Epithelial cell of prostate (primary cell): ENCODE measurements at regions not wholly inside any gene's neighbourhood (a gene's known extent, or its start where the extent isn't known, plus 50 kb on each side); places are given as distances from the start of the nearest gene placed in this dataset.

Experiments used
- DNase-seq: peaks from one replicate; pipeline ENCODE4 v3.0.0-alpha.2; 2011; ENCODE audit warnings: low read depth, low spot score
- H3K27ac ChIP-seq: fragments of 450-650 bp; 2 replicates; pipeline ENCODE4 v1.5.1; 2017; ENCODE audit warnings: mild to moderate bottlenecking

GRCh38 chr4:155565330-155565729, 101.3 kb upstream of the GUCY1A1 start:
- no peak for DNase-seq
- no peak overlapping the region for H3K27ac ChIP-seq

GRCh38 chr4:155564880-155565279, 101.8 kb upstream of the GUCY1A1 start:
- DNase-seq, result no peak
- no peak overlapping the region for H3K27ac ChIP-seq

GRCh38 chr4:155564086-155564485, 102.6 kb upstream of the GUCY1A1 start:
- no peak for DNase-seq

GRCh38 chr4:155559915-155560314, 106.7 kb upstream of the GUCY1A1 start:
- H3K27ac ChIP-seq, result no peak overlapping the region
- no peak for DNase-seq

More at GRCh38 chr4:155564086-155564485, 102.6 kb upstream of the GUCY1A1 start:
- H3K27ac ChIP-seq, result no peak overlapping the region

GRCh38 chr4:155552180-155552579, 114.5 kb upstream of the GUCY1A1 start:
- no peak overlapping the region for H3K27ac ChIP-seq
- no peak for DNase-seq

- DNase-seq, result no peak
- no peak overlapping the region for H3K27ac ChIP-seq
Observed at GRCh38 chr4:155548173-155548572, 118.5 kb upstream of the GUCY1A1 start.

DNA sequence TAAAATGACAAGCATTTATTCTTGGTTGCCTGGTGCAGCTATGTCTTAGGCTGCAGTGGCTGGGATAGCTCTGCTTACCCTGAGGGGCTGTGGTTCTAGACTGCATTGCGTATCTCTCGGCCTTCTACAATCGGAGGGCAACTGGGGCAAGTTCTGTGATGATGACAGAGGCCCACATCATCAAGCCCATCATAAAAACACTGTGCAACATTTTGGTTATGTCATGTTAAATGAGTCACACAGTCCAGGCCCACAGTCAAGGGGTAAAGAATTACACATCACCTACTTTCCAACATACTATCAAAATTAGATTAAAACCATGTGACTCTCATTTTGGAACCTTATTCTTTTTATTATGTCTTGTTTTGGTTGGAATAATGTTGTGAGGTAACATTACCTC, 120.2 kb upstream of the GUCY1A1 start:
- no peak for DNase-seq
- no peak overlapping the region for H3K27ac ChIP-seq

DNA sequence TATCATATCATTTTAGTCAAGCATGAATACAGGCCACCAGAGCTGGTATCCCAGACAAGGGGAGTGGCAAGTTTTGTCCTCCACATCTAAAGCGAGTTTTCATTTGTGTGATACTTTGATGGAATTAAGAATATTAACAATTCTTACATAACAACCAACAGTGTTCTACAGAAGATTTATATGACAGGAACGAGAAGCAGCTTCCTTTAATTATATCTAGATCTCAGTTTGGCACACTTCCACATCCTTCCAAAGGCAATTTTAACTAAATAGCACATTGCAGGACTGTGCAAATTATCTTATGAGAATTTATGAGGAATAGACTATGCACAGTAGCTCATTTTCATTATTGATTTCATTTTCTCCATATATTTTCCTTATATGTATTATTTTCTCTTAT, 121.2 kb upstream of the GUCY1A1 start:
- no peak for DNase-seq
- no peak overlapping the region for H3K27ac ChIP-seq

DNA sequence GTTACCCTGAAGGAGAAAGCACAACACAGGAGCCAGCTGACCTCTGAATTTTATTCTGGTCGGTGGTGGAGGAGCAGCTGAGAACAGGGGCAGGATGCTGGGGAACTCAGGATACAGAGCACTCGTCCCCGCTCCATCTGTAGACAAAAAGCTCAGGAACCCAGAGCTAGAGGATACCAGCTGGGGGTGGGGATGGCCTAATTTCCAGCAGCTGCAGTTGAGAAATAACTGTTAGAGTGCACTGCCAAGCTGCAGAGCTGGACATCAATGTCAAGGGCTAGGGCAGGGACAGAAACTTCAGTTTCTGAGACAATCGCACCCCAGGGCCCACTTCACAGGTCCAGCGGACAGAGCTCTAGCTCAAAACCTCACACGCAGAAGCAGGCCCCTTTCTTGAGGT, 122.1 kb upstream of the GUCY1A1 start:
- no peak for DNase-seq
- no peak overlapping the region for H3K27ac ChIP-seq

DNA sequence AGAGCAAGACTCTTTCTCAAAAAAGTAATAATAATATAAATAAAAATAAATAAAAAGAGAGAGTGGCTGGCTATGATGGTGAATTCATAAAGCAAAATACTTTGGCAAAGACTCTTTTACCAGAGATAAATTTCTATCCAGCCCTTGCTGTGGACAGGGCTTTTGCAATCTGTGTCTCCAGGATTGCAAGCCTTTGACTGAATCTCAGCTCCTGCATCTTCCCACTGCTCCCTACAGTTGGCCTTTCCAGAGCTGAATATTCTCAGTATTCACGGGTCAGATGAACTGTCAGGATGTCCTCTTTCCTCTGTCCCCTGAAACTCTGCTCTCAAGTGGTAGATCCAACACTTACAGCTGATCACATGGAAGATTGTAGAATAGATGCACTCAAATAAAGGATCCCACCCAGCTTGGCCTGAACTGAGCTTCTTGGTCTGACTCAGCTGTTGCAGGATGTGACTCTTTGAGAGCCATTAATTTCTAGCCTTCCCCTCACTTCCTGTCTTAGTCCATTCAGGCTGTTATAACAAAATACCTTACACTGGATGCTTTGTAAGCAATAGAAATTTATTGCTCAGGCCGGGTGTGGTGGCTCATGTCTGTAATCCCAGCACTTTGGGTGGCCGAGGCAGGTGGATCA, 123.4 kb upstream of the GUCY1A1 start:
- H3K27ac ChIP-seq, result peak overlapping the region; percentile 75
- DNase-seq, result peak; percentile 36

DNA sequence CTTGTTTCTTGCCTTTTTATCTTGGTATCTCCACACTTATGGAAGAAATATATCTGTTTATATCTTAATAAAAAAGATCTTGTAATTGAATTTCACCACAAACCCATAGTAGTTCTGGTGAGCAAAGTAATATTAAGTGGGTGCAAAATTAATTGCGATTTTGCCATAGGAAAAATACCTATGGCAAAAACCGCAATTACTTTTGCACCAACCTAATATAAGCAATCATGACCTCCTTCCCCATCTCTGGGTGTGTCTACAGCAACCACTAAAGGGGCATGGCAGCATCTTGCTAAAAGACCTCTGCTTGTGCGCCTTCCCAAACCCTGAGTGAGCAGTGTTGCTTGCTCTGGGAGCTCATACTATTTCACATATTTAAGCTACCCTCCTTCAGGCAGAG, 124.2 kb upstream of the GUCY1A1 start:
- H3K27ac ChIP-seq, result peak overlapping the region; percentile 75
- no peak for DNase-seq

DNA sequence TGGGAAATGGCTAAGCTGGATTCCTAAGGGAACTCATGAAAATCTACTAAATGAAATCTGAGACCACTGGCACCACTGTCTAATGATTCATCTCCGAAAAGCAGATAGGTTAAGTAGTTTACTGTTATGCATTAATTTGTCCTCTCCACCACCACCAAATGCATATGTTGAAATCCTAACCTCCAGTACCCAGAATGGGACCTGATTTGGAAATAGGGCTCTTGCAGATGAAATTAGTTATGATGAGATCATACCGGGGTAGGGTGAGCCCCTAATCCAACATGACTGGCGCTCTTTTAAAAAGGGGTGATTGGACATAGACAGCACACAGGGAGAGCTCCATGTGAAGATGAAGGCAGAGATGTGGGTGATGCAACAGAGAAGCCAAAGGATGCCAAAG, 124.9 kb upstream of the GUCY1A1 start:
- DNase-seq, result no peak

DNA sequence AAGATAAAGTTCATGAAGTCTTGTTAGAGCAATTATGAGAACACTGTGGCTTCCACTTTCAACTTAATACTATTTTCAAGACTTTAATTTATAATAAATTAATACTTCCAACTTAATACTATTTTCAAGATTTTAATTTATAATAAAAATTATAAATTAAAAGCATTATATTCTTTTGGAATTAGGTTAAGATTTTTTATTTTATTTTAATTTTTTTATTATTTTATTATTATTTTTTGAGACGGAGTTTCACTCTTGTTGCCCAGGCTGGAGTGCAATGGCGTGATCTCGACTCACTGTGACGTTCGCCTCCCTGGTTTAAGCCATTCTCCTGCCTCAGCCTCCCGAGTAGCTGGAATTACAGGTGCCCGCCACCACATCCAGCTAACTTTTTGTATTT, 126.0 kb upstream of the GUCY1A1 start:
- no peak overlapping the region for H3K27ac ChIP-seq
- DNase-seq, result no peak

More for the DNA sequence above, 124.9 kb upstream of the GUCY1A1 start:
- H3K27ac ChIP-seq, result peak overlapping the region; percentile 75

- no peak for DNase-seq
- peak overlapping the region; percentile 34 for H3K27ac ChIP-seq
Observed at GRCh38 chr4:155539746-155540145, 126.9 kb upstream of the GUCY1A1 start.

- DNase-seq, result no peak
- no peak overlapping the region for H3K27ac ChIP-seq
Observed at GRCh38 chr4:155535802-155536454, 130.7 kb upstream of the GUCY1A1 start.

DNA sequence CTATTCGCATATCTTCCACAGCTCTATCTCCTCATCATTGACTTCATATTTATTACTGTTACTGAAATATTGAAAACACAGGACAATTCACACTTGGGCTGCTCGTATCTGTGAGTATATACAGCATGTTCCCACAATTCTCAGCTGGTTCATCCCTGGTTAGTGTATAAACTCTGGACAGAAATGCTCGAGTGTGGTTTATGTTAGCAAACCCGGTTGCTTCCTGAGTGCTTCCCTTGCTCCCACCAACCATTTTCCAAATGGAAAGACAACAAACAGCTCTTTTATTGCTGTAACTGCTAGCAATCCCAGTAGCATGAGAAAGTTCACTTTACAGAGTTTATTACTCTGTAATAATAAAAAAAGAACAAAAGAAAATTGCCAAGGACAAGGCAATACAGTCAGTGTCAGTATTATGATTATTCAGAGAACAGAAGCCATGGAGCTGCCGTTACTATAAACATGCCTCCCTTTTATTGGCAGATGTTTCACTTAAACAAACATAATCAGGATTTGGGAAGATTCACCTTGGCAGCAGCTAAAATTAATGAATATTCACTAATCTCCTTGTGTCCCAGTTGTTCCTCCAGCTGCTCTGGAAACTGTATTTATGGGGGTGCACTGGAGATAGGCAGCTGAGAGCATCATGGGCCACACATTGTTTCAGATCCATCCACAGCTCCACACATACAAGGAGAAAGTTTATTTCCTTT, 134.1 kb upstream of the GUCY1A1 start:
- no peak for DNase-seq
- no peak overlapping the region for H3K27ac ChIP-seq

- DNase-seq, result no peak
- H3K27ac ChIP-seq, result peak overlapping the region; percentile 86
Observed at GRCh38 chr4:155530857-155531256, 135.8 kb upstream of the GUCY1A1 start.

DNA sequence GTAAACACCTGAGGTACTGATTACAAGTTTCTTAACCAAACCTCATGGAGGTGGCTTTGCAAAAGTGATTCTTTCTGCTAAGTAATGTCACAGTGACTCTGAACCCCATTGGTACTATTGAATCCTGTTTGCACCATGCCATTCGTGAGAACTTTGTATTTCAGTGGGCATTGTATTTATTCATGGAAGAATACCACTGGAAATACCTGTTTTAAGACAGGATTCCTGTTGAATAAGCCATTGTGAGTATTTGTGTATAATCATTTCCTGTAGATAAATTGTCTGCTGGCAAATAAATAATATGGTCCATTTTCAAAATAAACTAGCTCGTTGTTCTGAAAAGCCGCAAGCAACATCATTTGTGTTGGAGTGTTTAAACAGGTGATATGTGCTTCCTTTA, 136.4 kb upstream of the GUCY1A1 start:
- peak; percentile 56 for DNase-seq
- H3K27ac ChIP-seq, result peak overlapping the region; percentile 86

DNA sequence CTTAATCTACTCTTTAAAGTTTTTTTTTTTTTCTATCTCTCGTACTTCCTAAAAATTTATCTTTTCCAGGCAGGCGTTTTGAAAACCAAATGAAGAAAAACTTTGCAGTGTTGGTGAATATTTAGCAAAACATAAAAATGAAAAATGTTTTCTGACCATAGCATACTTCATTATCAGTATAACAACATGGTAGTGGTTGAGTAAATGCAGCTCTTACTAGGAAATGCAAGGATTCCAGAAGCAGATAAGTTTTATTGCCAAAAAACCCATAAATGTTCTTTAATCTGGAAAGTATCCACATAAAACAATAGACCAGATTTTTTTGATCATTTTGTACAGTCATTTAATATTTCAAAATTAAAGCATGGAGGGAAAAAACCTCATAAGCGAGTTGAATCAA, 136.9 kb upstream of the GUCY1A1 start:
- DNase-seq, result no peak
- peak overlapping the region; percentile 86 for H3K27ac ChIP-seq

DNA sequence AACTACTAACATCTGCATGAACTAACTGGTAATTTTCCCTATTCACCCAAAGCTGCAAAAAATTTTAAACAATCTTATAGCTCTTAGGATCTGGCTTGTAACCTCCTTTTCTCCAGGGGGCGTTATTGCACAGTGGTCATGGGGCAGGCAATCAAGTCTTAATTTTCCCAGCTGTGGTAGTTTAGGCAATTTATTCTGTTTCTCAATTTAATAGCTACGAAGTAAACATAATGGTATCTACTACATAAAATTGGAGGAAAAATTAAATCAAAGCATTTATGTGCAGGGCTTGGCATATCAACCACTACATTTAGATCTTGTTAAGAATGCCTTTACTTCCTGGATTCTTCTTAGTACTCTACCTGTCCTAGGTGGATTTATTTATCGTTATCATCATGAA, 137.4 kb upstream of the GUCY1A1 start:
- no peak for DNase-seq
- H3K27ac ChIP-seq, result peak overlapping the region; percentile 86

GRCh38 chr4:155526452-155527169, 140.0 kb upstream of the GUCY1A1 start:
- no peak overlapping the region for H3K27ac ChIP-seq
- no peak for DNase-seq
